Stomach (tissue), 4 donors: ENCODE measurements at regions not wholly inside any gene's neighbourhood (a gene's known extent, or its start where the extent isn't known, plus 50 kb on each side); places are given as distances from the start of the nearest gene placed in this dataset.

Source experiments
- CTCF ChIP-seq, 7 experiments: fragments of 450-650 bp in 4 of 7; fragments of 200-600 bp in 3 of 7; sonication (generic) in 3 of 7; IDR thresholded peaks; one replicate each; pipeline ENCODE4 v1.5.1; 2016 to 2019; ENCODE audit warnings: antibody characterized with exemption in 7 of 7, control low read depth in 2 of 7, mild to moderate bottlenecking in 1 of 7
- EP300 ChIP-seq: sonication (generic); formaldehyde crosslinking; IDR thresholded peaks from one replicate; pipeline ENCODE4 v1.6.1; 2017; ENCODE audit warnings: antibody characterized with exemption
- POLR2A ChIP-seq, 4 donors: fragments of 450-650 bp; IDR thresholded peaks; one replicate each; pipeline ENCODE4 v1.6.1; 2016; ENCODE audit warnings: antibody characterized with exemption in 4 of 4, control low read depth in 2 of 4, mild to moderate bottlenecking in 1 of 4, moderate library complexity in 1 of 4
- POLR2AphosphoS5 ChIP-seq, 3 donors: sonication (generic); formaldehyde crosslinking; IDR thresholded peaks; one replicate each; pipeline ENCODE4 v1.6.1; 2016; ENCODE audit warnings: antibody characterized with exemption in 3 of 3

GRCh38 chr14:62626416-62626815, 418.8 kb downstream of the KCNH5 start:
- no peak for TF ChIP-seq CTCF (IDR thresholded peaks at IDR 0.05)
- no peak for TF ChIP-seq POLR2AphosphoS5 (IDR thresholded peaks at IDR 0.05)
- TF ChIP-seq EP300, result no peak
- no peak for TF ChIP-seq POLR2A (IDR thresholded peaks at IDR 0.05)
